Central memory CD8-positive, alpha-beta T cell (primary cell): ENCODE measurements at regions not wholly inside any gene's neighbourhood (a gene's known extent, or its start where the extent isn't known, plus 50 kb on each side); places are given as distances from the start of the nearest gene placed in this dataset.
"Not testable (repeated sequence)": the region's sequence is repeated elsewhere in the genome, so short reads cannot be mapped to it uniquely, and the experiment has no call there.

ENCODE experiments used
- ATAC-seq: fragments of 150-1000 bp; cut with Tn5 transposase; replicated peaks from 2 replicates; pipeline ENCODE4 v1.10.0; 2022; ENCODE audit warnings: mild to moderate bottlenecking, moderate FRiP score, moderate number of reproducible peaks; ENCODE audit not compliant: poor library complexity, severe bottlenecking; ENCODE audit errors: extremely low read depth
- DNase-seq, 2 donors: peaks; one replicate each; pipeline ENCODE4 v3.0.0; 2021; ENCODE audit warnings: low spot score in 2 of 2
- H3K27ac Mint-ChIP-seq: one replicate; pipeline ENCODE4 v1.8.0; 2022; ENCODE audit warnings: low read depth, mild to moderate bottlenecking, moderate library complexity, mixed read lengths
- H3K27me3 Mint-ChIP-seq: one replicate; pipeline ENCODE4 v1.8.0; 2022; ENCODE audit warnings: mixed read lengths
- H3K36me3 Mint-ChIP-seq: one replicate; pipeline ENCODE4 v1.8.0; 2022; ENCODE audit warnings: mild to moderate bottlenecking, moderate library complexity, mixed read lengths; ENCODE audit not compliant: insufficient read depth
- H3K4me1 Mint-ChIP-seq: one replicate; pipeline ENCODE4 v1.8.0; 2022; ENCODE audit warnings: mixed read lengths
- H3K4me3 Mint-ChIP-seq: one replicate; pipeline ENCODE4 v1.8.0; 2022; ENCODE audit warnings: mild to moderate bottlenecking, moderate library complexity, mixed read lengths
- H3K9me3 Mint-ChIP-seq: one replicate; pipeline ENCODE4 v1.8.0; 2022; ENCODE audit warnings: mixed read lengths

GRCh38 chr4:123652476-123652875 is 255.9 kb downstream of the SPRY1 start:
- Mint-ChIP-seq H3K4me3 (no peak overlapping the region), H3K9me3 (no peaks in the 10 kb centered on the region), H3K27ac (no peak overlapping the region), H3K27me3 (no peaks in the 10 kb centered on the region), H3K4me1 (no peaks in the 10 kb centered on the region), H3K36me3 (no peaks in the 10 kb centered on the region)
- ATAC-seq (no peak), DNase-seq (no peak)

- no peaks in the 10 kb centered on the region for H3K9me3 Mint-ChIP-seq
- no peak overlapping the region for H3K27ac Mint-ChIP-seq
- no peak for ATAC-seq
- no peak overlapping the region for H3K4me3 Mint-ChIP-seq
- H3K4me1 Mint-ChIP-seq: no peaks in the 10 kb centered on the region
- no peaks in the 10 kb centered on the region for H3K36me3 Mint-ChIP-seq
- H3K27me3 Mint-ChIP-seq: no peaks in the 10 kb centered on the region
- DNase-seq: no peak
These were observed 256.6 kb downstream of the SPRY1 start for GRCh38 chr4:123653236-123653635.

- H3K27ac Mint-ChIP-seq, DNase-seq, H3K4me3 Mint-ChIP-seq, H3K36me3 Mint-ChIP-seq, H3K4me1 Mint-ChIP-seq, ATAC-seq, H3K9me3 Mint-ChIP-seq, H3K27me3 Mint-ChIP-seq: not testable (repeated sequence)
These were observed 260.2 kb downstream of the SPRY1 start for GRCh38 chr4:123656746-123657294.

- not testable (repeated sequence) for H3K4me3 Mint-ChIP-seq, H3K27me3 Mint-ChIP-seq, H3K36me3 Mint-ChIP-seq, H3K9me3 Mint-ChIP-seq, DNase-seq, H3K4me1 Mint-ChIP-seq, ATAC-seq, H3K27ac Mint-ChIP-seq
These were observed 261.0 kb downstream of the SPRY1 start for GRCh38 chr4:123657606-123658005.

- Mint-ChIP-seq H3K9me3 (no peaks in the 10 kb centered on the region), H3K27ac (no peak overlapping the region), H3K4me1 (no peaks in the 10 kb centered on the region), H3K4me3 (no peak overlapping the region), H3K36me3 (peaks cover 1% of the 10 kb centered on the region), H3K27me3 (no peaks in the 10 kb centered on the region)
- no peak for DNase-seq
- no peak for ATAC-seq
These were observed 262.7 kb downstream of the SPRY1 start for GRCh38 chr4:123659262-123659661.

- no peak overlapping the region for H3K27ac Mint-ChIP-seq
- DNase-seq: no peak
- H3K4me3 Mint-ChIP-seq: no peak overlapping the region
- H3K27me3 Mint-ChIP-seq: no peaks in the 10 kb centered on the region
- peaks cover 1% of the 10 kb centered on the region for H3K36me3 Mint-ChIP-seq
- H3K9me3 Mint-ChIP-seq: no peaks in the 10 kb centered on the region
- no peaks in the 10 kb centered on the region for H3K4me1 Mint-ChIP-seq
- ATAC-seq: no peak
These were observed 263.1 kb downstream of the SPRY1 start for GRCh38 chr4:123659730-123660129.

GRCh38 chr4:123661080-123661737 is 264.6 kb downstream of the SPRY1 start:
- Mint-ChIP-seq H3K27ac (no peak overlapping the region), H3K4me1 (no peaks in the 10 kb centered on the region), H3K9me3 (no peaks in the 10 kb centered on the region), H3K27me3 (no peaks in the 10 kb centered on the region), H3K4me3 (no peak overlapping the region), H3K36me3 (peaks cover 1% of the 10 kb centered on the region)
- no peak for ATAC-seq
- no peak for DNase-seq

- peaks cover 1% of the 10 kb centered on the region for H3K36me3 Mint-ChIP-seq
- H3K27ac Mint-ChIP-seq: no peak overlapping the region
- ATAC-seq (no peak), DNase-seq (no peak)
- no peaks in the 10 kb centered on the region for H3K4me1 Mint-ChIP-seq
- no peaks in the 10 kb centered on the region for H3K9me3 Mint-ChIP-seq
- no peaks in the 10 kb centered on the region for H3K27me3 Mint-ChIP-seq
- H3K4me3 Mint-ChIP-seq: no peak overlapping the region
These were observed 266.2 kb downstream of the SPRY1 start for GRCh38 chr4:123662827-123663226.

- peaks cover 1% of the 10 kb centered on the region for H3K36me3 Mint-ChIP-seq
- H3K9me3 Mint-ChIP-seq: no peaks in the 10 kb centered on the region
- ATAC-seq (no peak), DNase-seq (no peak)
- no peaks in the 10 kb centered on the region for H3K4me1 Mint-ChIP-seq
- no peak overlapping the region for H3K4me3 Mint-ChIP-seq
- H3K27ac Mint-ChIP-seq: no peak overlapping the region
- no peaks in the 10 kb centered on the region for H3K27me3 Mint-ChIP-seq
These were observed 269.9 kb downstream of the SPRY1 start for GRCh38 chr4:123666486-123666885.

GRCh38 chr4:123667496-123667895 is 270.9 kb downstream of the SPRY1 start:
- Mint-ChIP-seq H3K4me3 (no peak overlapping the region), H3K27ac (no peak overlapping the region), H3K27me3 (no peaks in the 10 kb centered on the region), H3K9me3 (no peaks in the 10 kb centered on the region), H3K4me1 (no peaks in the 10 kb centered on the region), H3K36me3 (peaks cover 1% of the 10 kb centered on the region)
- no peak for ATAC-seq
- no peak for DNase-seq

GRCh38 chr4:123667991-123668390 is 271.4 kb downstream of the SPRY1 start:
- Mint-ChIP-seq H3K4me3 (no peak overlapping the region), H3K36me3 (peaks cover 1% of the 10 kb centered on the region), H3K27me3 (no peaks in the 10 kb centered on the region), H3K4me1 (no peaks in the 10 kb centered on the region), H3K27ac (no peak overlapping the region), H3K9me3 (no peaks in the 10 kb centered on the region)
- DNase-seq (no peak), ATAC-seq (no peak)

GRCh38 chr4:123671636-123672404 is 275.2 kb downstream of the SPRY1 start:
- ATAC-seq: no peak
- no peak for DNase-seq
- H3K27ac Mint-ChIP-seq: no peak overlapping the region
- H3K27me3 Mint-ChIP-seq: no peaks in the 10 kb centered on the region
- no peaks in the 10 kb centered on the region for H3K36me3 Mint-ChIP-seq
- no peak overlapping the region for H3K4me3 Mint-ChIP-seq
- H3K9me3 Mint-ChIP-seq: no peaks in the 10 kb centered on the region
- no peaks in the 10 kb centered on the region for H3K4me1 Mint-ChIP-seq

GRCh38 chr4:123672987-123673386 is 276.4 kb downstream of the SPRY1 start:
- Mint-ChIP-seq H3K4me3 (no peak overlapping the region), H3K9me3 (no peaks in the 10 kb centered on the region), H3K27ac (no peak overlapping the region), H3K4me1 (no peaks in the 10 kb centered on the region), H3K27me3 (no peaks in the 10 kb centered on the region), H3K36me3 (no peaks in the 10 kb centered on the region)
- DNase-seq: no peak
- no peak for ATAC-seq
